AG10803 (cell line): ENCODE measurements at regions not wholly inside any gene's neighbourhood (a gene's known extent, or its start where the extent isn't known, plus 50 kb on each side); places are given as distances from the start of the nearest gene placed in this dataset.

ENCODE experiments used
- DNase-seq: peaks from one replicate; pipeline ENCODE4 v3.0.0; 2010; ENCODE audit warnings: low read depth
- H3K4me3 ChIP-seq: 2 replicates; pipeline ENCODE4 v1.5.1; 2011; ENCODE audit warnings: mild to moderate bottlenecking, low read length, control low read depth
- TF ChIP-seq, protein P1 (sequence below): conservative IDR thresholded peaks from 2 replicates; pipeline ENCODE4 v1.5.1; 2011; ENCODE audit warnings: mild to moderate bottlenecking, low read length, control low read depth, inconsistent platforms

DNA sequence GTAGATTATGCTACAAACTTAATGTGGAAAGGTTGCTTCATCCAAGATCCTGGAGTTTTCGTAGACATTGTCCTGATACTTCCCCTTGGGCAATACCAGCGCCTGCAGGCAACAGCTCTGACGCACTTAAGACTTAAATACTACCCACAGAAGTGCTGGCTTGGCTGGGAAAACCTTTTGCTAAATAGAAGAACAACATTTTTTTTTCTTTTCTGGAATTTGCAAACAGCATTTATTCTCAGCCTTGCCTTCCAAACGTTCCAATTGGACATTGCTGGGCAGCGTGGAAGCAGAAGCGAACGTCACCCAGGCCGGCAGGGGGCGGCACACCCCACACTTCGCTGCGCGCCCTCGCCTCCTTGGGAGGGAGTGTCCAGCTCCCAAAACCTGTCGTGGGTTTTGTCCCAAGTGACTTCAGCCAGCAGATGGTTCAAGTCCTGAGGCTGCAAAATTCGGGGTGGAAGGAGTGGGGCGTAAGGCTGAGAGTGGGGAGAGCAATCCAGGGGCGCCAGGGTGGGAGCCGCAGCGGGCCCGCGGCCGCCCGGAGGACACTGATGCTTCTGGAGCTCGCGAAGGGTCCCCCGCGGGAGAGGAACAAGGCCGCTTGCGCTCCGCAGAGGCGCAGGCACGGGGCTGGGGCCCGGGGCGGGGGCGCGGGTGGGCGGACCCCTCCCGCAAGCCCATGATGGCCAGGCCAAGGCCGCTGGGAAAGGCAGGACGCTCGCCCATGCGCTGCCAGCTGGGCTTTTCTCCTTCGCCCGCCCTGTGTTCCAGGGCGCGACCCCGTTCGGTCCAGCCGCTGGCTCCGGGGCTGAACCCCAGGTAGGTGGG, 60.8 kb upstream of the MAP3K4 start:
- H3K4me3 ChIP-seq: peak overlapping the region; percentile 69
- TF ChIP-seq, protein P1, sequence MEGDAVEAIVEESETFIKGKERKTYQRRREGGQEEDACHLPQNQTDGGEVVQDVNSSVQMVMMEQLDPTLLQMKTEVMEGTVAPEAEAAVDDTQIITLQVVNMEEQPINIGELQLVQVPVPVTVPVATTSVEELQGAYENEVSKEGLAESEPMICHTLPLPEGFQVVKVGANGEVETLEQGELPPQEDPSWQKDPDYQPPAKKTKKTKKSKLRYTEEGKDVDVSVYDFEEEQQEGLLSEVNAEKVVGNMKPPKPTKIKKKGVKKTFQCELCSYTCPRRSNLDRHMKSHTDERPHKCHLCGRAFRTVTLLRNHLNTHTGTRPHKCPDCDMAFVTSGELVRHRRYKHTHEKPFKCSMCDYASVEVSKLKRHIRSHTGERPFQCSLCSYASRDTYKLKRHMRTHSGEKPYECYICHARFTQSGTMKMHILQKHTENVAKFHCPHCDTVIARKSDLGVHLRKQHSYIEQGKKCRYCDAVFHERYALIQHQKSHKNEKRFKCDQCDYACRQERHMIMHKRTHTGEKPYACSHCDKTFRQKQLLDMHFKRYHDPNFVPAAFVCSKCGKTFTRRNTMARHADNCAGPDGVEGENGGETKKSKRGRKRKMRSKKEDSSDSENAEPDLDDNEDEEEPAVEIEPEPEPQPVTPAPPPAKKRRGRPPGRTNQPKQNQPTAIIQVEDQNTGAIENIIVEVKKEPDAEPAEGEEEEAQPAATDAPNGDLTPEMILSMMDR: peak; percentile 90
- DNase-seq: peak; percentile 95

DNA sequence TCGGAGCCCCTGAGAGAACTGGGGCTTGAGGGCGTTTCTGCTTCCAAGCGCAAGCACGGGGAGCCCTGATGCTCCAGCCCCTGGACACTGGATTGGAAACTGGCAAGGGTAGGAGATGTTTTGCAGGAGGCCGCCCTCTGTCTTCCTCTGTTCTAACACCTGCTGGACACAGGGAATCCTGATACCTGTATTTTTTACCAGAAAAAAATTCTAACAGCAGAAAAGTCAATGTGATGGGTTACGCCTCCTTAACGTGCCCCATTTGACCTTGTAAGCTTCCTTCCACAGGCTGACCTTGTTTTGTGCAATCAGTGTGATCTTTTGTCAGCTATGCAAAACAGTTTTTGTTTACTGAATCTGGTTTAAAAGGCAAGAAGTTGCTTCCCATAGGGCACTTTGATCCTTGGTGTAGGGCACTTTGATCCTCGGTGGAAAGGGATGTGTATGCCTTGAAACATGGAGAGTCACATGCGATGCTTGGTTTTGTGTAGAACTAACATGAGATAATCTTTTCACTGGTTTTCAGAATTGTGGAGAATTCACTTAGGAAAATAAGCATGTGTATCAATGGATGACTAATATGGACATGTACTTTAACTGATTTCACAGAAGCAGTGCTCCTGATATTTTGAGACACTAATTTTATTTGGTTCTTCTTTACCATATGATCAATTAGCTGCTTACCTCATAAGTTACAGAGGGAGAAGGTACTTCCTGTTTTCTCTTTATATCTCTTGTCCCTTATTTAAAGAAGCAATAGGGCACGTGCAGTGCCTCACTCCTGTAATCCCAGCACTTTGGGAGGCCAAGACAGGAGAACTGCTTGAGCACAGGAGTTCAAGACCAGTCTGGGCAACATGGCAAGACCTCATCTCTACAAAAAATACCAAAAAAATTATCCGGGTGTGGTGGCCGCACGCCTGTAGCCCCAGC, 59.9 kb upstream of the MAP3K4 start:
- TF ChIP-seq, protein P1: no peak; the same call in 1 of the 2 replicates
- DNase-seq: peak; percentile 2
- peak overlapping the region; percentile 69 for H3K4me3 ChIP-seq

DNA sequence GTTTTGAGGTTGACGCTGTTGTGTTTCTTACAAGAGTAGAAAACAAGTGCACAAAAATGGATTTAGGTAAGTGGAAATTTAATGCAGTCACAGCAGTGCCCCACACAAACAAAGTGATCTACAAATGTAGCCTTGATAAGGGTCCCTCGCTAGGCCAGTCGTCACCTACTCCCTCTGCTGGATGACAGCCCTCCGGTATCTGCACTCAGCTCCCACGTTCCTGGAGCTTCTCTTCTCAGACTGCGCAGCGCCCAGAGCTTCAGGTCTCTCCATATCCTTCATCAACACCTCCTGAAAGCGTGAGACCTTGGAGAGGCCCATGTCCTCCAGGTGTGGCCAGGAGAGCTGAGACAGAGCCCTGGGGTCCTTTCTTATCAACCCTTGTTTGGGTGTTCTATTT, 58.3 kb upstream of the MAP3K4 start:
- H3K4me3 ChIP-seq: no peak overlapping the region
- no peak for DNase-seq
- TF ChIP-seq, protein P1: no peak

DNA sequence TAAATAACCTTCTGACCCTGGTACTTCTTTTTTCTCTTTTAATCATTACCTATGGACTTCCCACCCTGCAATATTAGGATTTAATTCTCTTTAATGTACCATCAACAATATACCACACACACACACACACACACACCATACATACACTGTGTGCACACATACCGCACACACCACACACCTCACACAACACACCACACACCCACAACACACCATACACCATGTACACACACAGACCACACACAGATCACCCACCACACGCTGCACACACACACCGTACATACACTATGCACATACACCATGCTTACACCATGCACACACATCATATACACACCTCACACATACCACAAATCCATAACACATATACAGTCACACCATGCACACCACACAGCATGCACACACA, 57.4 kb upstream of the MAP3K4 start:
- H3K4me3 ChIP-seq: no peak overlapping the region
- TF ChIP-seq, protein P1: no peak
- no peak for DNase-seq

DNA sequence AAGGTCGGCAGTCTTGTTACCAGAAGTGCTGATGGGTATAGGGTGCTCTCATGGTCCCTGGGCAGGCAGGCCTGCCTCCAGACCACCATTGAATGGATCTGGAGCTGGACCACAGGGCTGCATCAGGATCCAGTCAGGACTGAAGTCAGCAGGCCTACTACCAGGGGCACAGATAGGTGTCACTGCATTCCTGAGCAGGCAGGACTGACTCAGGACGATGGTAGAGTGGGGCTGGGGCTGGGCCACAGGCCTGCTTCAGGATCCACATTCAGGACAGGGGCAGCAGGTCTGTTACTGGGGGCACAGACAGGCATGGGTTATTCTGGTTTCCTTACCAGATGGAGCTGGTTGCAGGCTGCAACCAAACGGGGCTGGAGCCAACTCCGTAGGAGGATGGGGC, 51.4 kb upstream of the MAP3K4 start:
- TF ChIP-seq, protein P1: no peak
- DNase-seq: no peak
- no peak overlapping the region for H3K4me3 ChIP-seq
